IPS-20b (cell line): ENCODE measurements at regions not wholly inside any gene's neighbourhood (a gene's known extent, or its start where the extent isn't known, plus 50 kb on each side); places are given as distances from the start of the nearest gene placed in this dataset.
A peak's percentile ranks its signal among the peaks of the same experiment; 100 is the strongest.
"Not testable (repeated sequence)": the region's sequence is repeated elsewhere in the genome, so short reads cannot be mapped to it uniquely, and the experiment has no call there.

Experiments used
- H3K27ac ChIP-seq: one replicate; pipeline ENCODE4 v1.5.1; 2013; ENCODE audit warnings: low read length
- H3K27me3 ChIP-seq: 2 replicates; pipeline ENCODE4 v1.6.1; 2013; ENCODE audit warnings: mild to moderate bottlenecking, low read length, inconsistent platforms; ENCODE audit not compliant: insufficient read depth
- H3K36me3 ChIP-seq: 2 replicates; pipeline ENCODE4 v1.6.1; 2013; ENCODE audit warnings: low read depth, mild to moderate bottlenecking, inconsistent platforms, low read length, moderate library complexity; ENCODE audit not compliant: insufficient read depth
- H3K4me1 ChIP-seq: 2 replicates; pipeline ENCODE4 v1.6.1; 2013; ENCODE audit warnings: mild to moderate bottlenecking, control low read depth, inconsistent platforms, low read length, moderate library complexity; ENCODE audit not compliant: insufficient read depth
- H3K4me3 ChIP-seq: 2 replicates; pipeline ENCODE4 v1.5.1; 2013; ENCODE audit warnings: mild to moderate bottlenecking, low read length, inconsistent platforms
- H3K9ac ChIP-seq: 2 replicates; pipeline ENCODE4 v1.6.1; 2013; ENCODE audit warnings: low read depth, mild to moderate bottlenecking, inconsistent platforms, low read length, moderate library complexity
- H3K9me3 ChIP-seq: 2 replicates; pipeline ENCODE4 v1.6.1; 2013; ENCODE audit warnings: mild to moderate bottlenecking, low read depth, low read length, inconsistent platforms; ENCODE audit not compliant: insufficient read depth

DNA sequence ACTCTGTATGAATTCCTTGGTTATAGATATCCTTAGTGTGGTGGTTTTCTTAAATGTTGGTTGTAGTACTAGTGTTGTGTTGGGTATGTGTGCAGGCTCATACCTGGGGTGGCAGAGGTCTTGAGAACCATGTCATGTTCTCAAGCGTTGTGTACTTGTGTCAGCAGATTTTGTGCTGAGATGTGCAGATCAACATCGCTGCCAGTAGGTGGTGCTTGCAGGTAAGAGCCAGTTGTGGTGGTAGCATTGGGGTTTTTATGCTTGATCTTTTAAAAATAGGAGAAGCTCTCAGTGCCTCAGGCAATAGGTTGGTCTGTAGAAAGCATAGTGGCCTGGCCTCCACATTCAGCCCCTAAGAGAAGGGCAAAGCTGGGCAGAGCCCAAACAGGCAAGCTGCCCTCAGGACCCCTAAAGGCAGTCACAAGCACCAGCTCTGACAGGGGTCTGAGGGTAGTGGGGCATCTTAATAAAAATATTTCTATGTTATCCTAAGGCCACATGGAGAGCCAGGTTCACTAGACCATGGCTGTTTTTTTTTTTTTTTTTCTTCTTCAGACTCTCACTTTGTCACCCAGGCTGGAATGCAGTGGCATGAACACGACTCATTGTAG lies 164.0 kb downstream of the IL20RB start:
- no peaks in the 10 kb centered on the region for H3K4me1 ChIP-seq
- no peak overlapping the region for H3K27ac ChIP-seq
- H3K36me3 ChIP-seq, result no peaks in the 10 kb centered on the region
- H3K27me3 ChIP-seq, result no peaks in the 10 kb centered on the region
- H3K9me3 ChIP-seq, result no peaks in the 10 kb centered on the region
- no peak overlapping the region for H3K4me3 ChIP-seq
- H3K9ac ChIP-seq, result no peak overlapping the region

DNA sequence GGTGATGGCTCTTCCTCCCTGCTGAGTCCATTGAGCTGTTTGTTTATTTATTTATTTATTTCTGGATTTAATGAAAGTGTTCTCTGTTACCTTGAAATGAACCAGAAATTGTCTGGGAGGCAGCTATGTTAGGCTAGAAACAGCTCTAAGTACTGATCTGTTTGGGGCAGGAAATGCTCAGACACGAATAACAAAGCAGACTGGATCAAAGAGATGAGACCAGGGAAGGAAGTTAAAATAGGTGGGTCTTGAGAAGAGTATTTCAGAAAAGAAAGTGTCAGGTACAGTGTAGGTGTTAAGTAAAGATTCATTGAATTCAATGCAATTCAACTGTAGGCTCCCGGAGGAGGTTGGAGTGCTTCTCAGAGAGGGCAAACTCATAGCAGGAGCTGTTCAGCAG lies 173.3 kb downstream of the IL20RB start:
- peaks cover 18% of the 10 kb centered on the region for H3K4me1 ChIP-seq
- H3K27me3 ChIP-seq, result no peaks in the 10 kb centered on the region
- H3K4me3 ChIP-seq, result no peak overlapping the region
- no peaks in the 10 kb centered on the region for H3K9me3 ChIP-seq
- H3K27ac ChIP-seq, result no peak overlapping the region
- H3K9ac ChIP-seq, result no peak overlapping the region
- H3K36me3 ChIP-seq, result no peaks in the 10 kb centered on the region

DNA sequence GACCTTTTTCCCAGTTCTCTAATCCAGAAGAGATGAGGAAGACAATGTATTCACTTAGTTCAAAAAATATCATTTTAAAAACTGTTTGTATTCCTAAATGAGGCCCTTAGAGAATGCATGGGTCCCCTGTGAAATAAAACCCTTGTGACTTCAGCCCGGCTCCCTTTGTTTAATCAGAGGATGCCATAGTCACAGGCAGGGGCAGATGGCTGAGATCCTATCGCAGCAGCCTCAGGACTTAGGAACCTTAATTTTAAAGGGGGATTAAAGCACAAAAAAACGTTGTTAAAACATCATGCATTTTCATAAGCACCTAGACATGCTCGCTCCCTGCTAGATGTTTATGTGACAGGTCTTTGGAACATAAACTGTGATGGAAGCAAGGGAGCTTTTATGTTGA lies 176.6 kb downstream of the IL20RB start:
- H3K4me3 ChIP-seq, result no peak overlapping the region
- H3K27ac ChIP-seq, result no peak overlapping the region
- no peaks in the 10 kb centered on the region for H3K36me3 ChIP-seq
- H3K9me3 ChIP-seq, result no peaks in the 10 kb centered on the region
- peaks cover 18% of the 10 kb centered on the region for H3K4me1 ChIP-seq
- no peak overlapping the region for H3K9ac ChIP-seq
- no peaks in the 10 kb centered on the region for H3K27me3 ChIP-seq

- Histone ChIP-seq H3K4me3 (no peak overlapping the region), H3K36me3 (no peaks in the 10 kb centered on the region), H3K9me3 (no peaks in the 10 kb centered on the region), H3K27ac (no peak overlapping the region), H3K27me3 (no peaks in the 10 kb centered on the region), H3K4me1 (peaks cover 14% of the 10 kb centered on the region; the same call in 1 of the 2 replicates), H3K9ac (no peak overlapping the region)
Measured at GRCh38 chr3:137148406-137148805, 190.6 kb downstream of the IL20RB start.

DNA sequence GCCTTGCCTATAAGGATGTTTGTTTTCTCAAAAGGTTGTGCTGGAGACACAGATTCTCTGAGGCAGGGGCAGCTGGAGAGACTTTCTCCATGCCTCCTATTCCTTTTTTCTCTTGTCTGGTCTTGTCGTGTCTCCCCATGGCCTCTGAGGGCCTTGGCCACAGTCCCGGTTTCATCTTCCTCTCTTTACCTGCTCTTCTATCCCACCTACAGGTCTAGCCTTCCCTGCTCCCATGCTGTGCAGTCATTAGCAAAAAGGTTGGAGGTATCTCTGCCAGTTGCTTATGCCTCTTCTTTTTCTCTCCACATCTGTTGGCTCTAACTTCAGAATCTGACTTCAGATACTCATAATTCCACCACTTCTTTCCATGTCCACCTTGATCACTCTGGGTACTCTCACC lies 191.1 kb downstream of the IL20RB start:
- H3K27ac ChIP-seq, result no peak overlapping the region
- H3K4me1 ChIP-seq, result peaks cover 14% of the 10 kb centered on the region; the same call in 1 of the 2 replicates
- no peaks in the 10 kb centered on the region for H3K36me3 ChIP-seq
- H3K9me3 ChIP-seq, result no peaks in the 10 kb centered on the region
- no peaks in the 10 kb centered on the region for H3K27me3 ChIP-seq
- no peak overlapping the region for H3K4me3 ChIP-seq
- no peak overlapping the region for H3K9ac ChIP-seq

DNA sequence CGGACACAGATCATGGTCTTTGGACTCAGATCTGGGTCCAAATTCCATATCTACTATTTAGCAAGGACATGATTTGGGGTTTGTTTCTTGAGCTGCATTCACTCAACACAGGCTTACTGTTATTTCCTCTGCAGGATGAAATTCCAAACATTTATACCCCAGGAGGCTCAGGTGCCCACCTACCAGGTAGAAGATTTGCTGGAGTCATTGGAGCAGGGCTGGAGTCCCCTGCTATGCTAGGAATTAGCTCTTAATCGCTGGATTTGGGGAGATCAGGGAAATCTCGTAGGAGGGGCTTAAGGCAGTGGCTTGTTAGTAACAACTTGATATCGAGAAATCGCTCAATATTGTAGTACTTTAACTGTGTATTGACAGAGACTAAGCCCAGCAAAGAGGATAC lies 193.0 kb downstream of the IL20RB start:
- Histone ChIP-seq H3K27me3 (no peaks in the 10 kb centered on the region), H3K27ac (no peak overlapping the region), H3K9ac (no peak overlapping the region), H3K9me3 (no peaks in the 10 kb centered on the region), H3K4me1 (peaks cover 14% of the 10 kb centered on the region; the same call in 1 of the 2 replicates), H3K4me3 (no peak overlapping the region), H3K36me3 (no peaks in the 10 kb centered on the region)

GRCh38 chr3:137153046-137153445 lies 195.3 kb downstream of the IL20RB start:
- H3K36me3 ChIP-seq, H3K4me3 ChIP-seq, H3K27me3 ChIP-seq, H3K9ac ChIP-seq, H3K27ac ChIP-seq, H3K9me3 ChIP-seq: not testable (repeated sequence)
- H3K4me1 ChIP-seq, result peaks cover 14% of the 10 kb centered on the region; the same call in 1 of the 2 replicates

DNA sequence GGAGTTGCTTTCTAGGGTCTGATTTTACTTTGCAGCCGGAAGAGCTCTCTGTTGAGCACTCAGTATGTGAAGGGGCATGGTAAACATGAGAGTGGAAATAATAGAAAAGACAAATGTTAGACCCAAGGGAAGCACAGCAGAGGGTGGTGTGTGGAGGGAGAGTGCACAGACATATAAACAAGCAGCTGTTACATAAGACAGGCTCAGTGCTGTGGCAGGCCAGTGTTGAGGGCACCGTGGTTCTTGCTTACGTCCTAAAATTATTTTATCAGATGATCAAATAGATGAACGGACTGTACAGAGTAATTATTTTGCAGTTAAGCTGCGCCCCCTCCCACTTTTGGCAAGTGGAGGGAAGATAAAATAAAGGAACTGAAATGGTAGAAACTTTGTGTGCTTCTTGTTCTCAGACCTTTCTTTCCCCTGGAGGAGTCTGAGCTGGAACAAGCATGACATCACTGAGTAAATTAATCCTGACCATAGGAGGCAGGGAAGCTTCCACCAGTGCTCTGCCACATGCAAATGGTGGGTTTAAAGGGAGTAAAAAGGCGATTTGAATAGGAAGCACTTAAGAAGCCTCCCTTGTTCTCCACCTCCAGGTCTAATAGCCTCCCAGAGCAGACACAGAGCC lies 205.6 kb downstream of the IL20RB start:
- H3K27ac ChIP-seq, result no peak overlapping the region
- no peaks in the 10 kb centered on the region for H3K27me3 ChIP-seq
- peak overlapping the region; percentile 25; the same call in 1 of the 2 replicates for H3K9ac ChIP-seq
- no peaks in the 10 kb centered on the region for H3K36me3 ChIP-seq
- H3K9me3 ChIP-seq, result no peaks in the 10 kb centered on the region
- peak overlapping the region; percentile 5; the same call in 1 of the 2 replicates for H3K4me3 ChIP-seq
- peaks cover 10% of the 10 kb centered on the region; the same call in 1 of the 2 replicates for H3K4me1 ChIP-seq

DNA sequence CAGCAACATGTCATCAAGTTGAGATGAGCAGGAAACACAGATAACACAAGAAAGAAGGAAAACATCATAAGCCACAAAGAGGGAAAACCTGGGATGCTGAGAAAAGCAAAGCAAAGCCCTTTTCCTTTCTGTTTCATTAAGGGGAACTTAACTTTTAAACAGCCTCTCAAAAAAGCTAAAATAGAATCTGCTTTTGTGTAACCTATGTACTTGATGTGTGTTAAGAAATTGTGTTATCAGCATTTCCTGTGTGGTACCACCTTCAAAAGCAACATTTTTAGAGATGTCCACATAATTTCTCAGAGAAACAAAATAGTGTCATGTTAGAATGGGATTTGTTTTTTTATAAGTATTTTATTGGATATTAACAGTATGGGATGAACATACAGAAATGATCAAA lies 206.2 kb downstream of the IL20RB start:
- Histone ChIP-seq H3K4me1 (peaks cover 10% of the 10 kb centered on the region; the same call in 1 of the 2 replicates), H3K9me3 (no peaks in the 10 kb centered on the region), H3K4me3 (peak overlapping the region; percentile 5; the same call in 1 of the 2 replicates), H3K27ac (no peak overlapping the region), H3K27me3 (no peaks in the 10 kb centered on the region), H3K36me3 (no peaks in the 10 kb centered on the region), H3K9ac (no peak overlapping the region)

DNA sequence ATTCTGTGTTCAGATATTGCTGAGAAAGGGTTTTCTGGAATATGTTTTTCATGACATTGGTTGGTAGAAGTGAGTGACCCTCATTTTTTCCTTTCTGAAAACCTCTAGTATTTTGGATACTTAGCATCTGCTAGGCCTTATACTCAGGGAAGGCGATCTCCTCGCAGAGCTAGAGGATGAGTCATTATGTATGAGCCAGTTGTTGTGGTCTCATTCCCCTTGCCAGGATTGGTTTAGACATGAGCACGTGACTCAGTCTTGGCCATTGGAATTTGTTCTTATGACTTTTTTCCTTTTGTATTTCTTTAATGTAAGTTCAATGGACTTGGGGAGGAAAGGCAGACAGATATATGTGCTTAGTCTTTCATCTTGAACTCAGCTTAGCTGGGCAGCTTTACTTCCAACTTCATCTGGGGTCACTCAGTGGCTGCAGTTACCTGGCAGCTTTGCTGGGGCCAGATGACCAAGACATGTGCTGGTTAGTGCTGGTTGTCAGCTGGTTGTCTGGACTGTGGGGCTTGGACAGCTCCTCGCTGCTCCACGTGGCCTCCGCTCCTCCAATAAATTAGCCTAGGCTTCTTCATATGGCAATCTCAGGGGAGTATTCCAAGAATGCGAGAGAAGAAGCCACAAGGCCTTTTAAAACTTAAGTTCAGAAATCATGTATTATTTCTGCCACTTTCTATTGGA lies 207.5 kb downstream of the IL20RB start:
- no peak overlapping the region for H3K27ac ChIP-seq
- peaks cover 10% of the 10 kb centered on the region; the same call in 1 of the 2 replicates for H3K4me1 ChIP-seq
- no peak overlapping the region for H3K9ac ChIP-seq
- no peaks in the 10 kb centered on the region for H3K36me3 ChIP-seq
- H3K9me3 ChIP-seq, result no peaks in the 10 kb centered on the region; the same call in 1 of the 2 replicates
- H3K4me3 ChIP-seq, result no peak overlapping the region
- H3K27me3 ChIP-seq, result no peaks in the 10 kb centered on the region

DNA sequence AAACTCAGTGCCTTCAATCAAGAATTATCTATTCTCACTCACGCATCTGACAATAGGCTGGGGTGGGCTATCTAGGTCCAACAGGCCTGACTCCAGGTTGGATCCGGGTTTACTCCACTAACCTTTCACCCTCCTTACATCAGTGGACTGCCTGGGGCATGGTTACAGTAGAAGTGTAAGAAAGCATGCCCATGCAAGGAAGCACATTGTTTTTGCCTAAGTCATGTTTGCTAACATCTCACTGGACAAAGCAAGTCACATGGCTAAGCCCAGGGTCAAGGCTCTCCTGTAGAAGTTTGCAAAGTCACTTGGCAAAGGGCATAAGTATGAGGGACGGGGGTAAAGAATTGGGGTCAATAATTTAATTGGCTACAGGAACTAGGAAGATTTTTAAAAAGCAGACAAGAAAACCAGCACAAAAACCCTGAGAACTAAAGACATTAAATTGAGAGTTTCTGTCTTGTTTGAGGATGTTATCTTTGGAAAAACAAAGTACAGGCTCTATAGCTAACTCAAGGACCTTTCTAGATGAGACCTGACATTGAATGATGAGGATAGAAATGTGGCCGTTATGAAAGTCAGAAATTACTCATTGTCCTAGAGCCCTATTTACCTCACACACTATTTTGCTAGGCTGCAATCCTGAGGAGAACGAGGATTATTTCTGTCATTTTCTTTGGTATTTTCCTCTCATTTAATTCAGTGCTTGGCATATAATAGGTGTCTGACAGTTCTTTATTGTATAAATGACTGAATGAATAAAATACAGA lies 214.2 kb downstream of the IL20RB start:
- Histone ChIP-seq H3K36me3 (no peaks in the 10 kb centered on the region), H3K27ac (no peak overlapping the region), H3K4me3 (no peak overlapping the region), H3K27me3 (no peaks in the 10 kb centered on the region), H3K4me1 (no peaks in the 10 kb centered on the region), H3K9me3 (no peaks in the 10 kb centered on the region; the same call in 1 of the 2 replicates), H3K9ac (no peak overlapping the region)
